HFF-Myc (cell line): ENCODE measurements at regions not wholly inside any gene's neighbourhood (a gene's known extent, or its start where the extent isn't known, plus 50 kb on each side); places are given as distances from the start of the nearest gene placed in this dataset.

Experiments
- DNase-seq: peaks from one replicate; pipeline ENCODE4 v3.0.0-alpha.2; 2011; ENCODE audit warnings: low read depth; ENCODE audit errors: extremely low read depth
- H3K4me3 ChIP-seq: replicated peaks from 2 replicates; pipeline ENCODE4 v1.5.1; 2011; ENCODE audit warnings: low read depth, mild to moderate bottlenecking, control low read depth, low read length
- CTCF ChIP-seq: IDR thresholded peaks from 2 replicates; pipeline ENCODE4 v1.5.1; 2012; ENCODE audit warnings: mild to moderate bottlenecking, low read depth, low read length, control low read depth; ENCODE audit errors: missing control alignments

GRCh38 chr2:138444411-138444810, 57.2 kb upstream of the SPOPL start:
- DNase-seq = no peak
- no peak for TF ChIP-seq CTCF

GRCh38 chr2:138445227-138445626, 56.3 kb upstream of the SPOPL start:
- H3K4me3 ChIP-seq = no peak overlapping the region
- DNase-seq = no peak
- TF ChIP-seq CTCF = no peak

More at GRCh38 chr2:138444411-138444810, 57.2 kb upstream of the SPOPL start:
- H3K4me3 ChIP-seq = no peak overlapping the region

GRCh38 chr2:138446043-138446442, 55.5 kb upstream of the SPOPL start:
- H3K4me3 ChIP-seq = no peak overlapping the region
- no peak for DNase-seq
- TF ChIP-seq CTCF = no peak

GRCh38 chr2:138447889-138448570, 53.5 kb upstream of the SPOPL start:
- H3K4me3 ChIP-seq = no peak overlapping the region
- no peak for DNase-seq
- TF ChIP-seq CTCF = no peak
